ENCODE measurements at regions not wholly inside any gene's neighbourhood (a gene's known extent, or its start where the extent isn't known, plus 50 kb on each side); places are given as distances from the start of the nearest gene placed in this dataset.

- TF ChIP-seq CTCF (IDR thresholded peaks at IDR 0.05) (no peak), ZFX (IDR thresholded peaks at IDR 0.05; ENCODE audit: borderline replicate concordance) (no peak)
Measured at GRCh38 chr14:39734306-39734705, 302.1 kb upstream of the FBXO33 start.

Data from 22Rv1 (cell line).